Endometrial microvascular endothelial cells (primary cell): ENCODE measurements at regions not wholly inside any gene's neighbourhood (a gene's known extent, or its start where the extent isn't known, plus 50 kb on each side); places are given as distances from the start of the nearest gene placed in this dataset.
"Not testable (repeated sequence)": the region's sequence is repeated elsewhere in the genome, so short reads cannot be mapped to it uniquely, and the experiment has no call there.

ENCODE experiments used
- in situ Hi-C: cut with HindIII; loops from 2 replicates; pipeline ENCODE4 v1.10.0; 2017; ENCODE audit warnings: low sequenced_read_pairs, low pct_unique_long_range_greater_than_20kb; ENCODE audit errors: inconsistent ontology term

- in situ Hi-C loops: no loop called here
Measured at GRCh38 chr3:152200476-152201420, 68.0 kb upstream of the MBNL1 start.

- in situ Hi-C loops: no loop called here
Measured at GRCh38 chr3:152202976-152203626, 65.6 kb upstream of the MBNL1 start.

- in situ Hi-C loops: no loop called here
Measured at GRCh38 chr3:152203652-152204051, 65.1 kb upstream of the MBNL1 start.

- in situ Hi-C loops: no loop called here
Measured at GRCh38 chr3:152204218-152204617, 64.5 kb upstream of the MBNL1 start.

GRCh38 chr3:152205097-152205593 lies 63.6 kb upstream of the MBNL1 start:
- in situ Hi-C loops: no loop called here

GRCh38 chr3:152206243-152206760 lies 62.4 kb upstream of the MBNL1 start:
- in situ Hi-C loops: no loop called here

- in situ Hi-C loops: no loop called here
Measured at GRCh38 chr3:152208439-152208838, 60.3 kb upstream of the MBNL1 start.

- in situ Hi-C loops: no loop called here
Measured at GRCh38 chr3:152209060-152209459, 59.7 kb upstream of the MBNL1 start.

GRCh38 chr3:152209776-152210175 lies 59.0 kb upstream of the MBNL1 start:
- in situ Hi-C loops: no loop called here

- in situ Hi-C loops: no loop called here
Measured at GRCh38 chr3:152210697-152211096, 58.0 kb upstream of the MBNL1 start.

GRCh38 chr3:152211655-152212054 lies 57.1 kb upstream of the MBNL1 start:
- in situ Hi-C loops: no loop called here

- in situ Hi-C loops: no loop called here
Measured at GRCh38 chr3:152213203-152213602, 55.5 kb upstream of the MBNL1 start.

GRCh38 chr3:152213938-152214337 lies 54.8 kb upstream of the MBNL1 start:
- in situ Hi-C loops: no loop called here

- in situ Hi-C loops: not testable (repeated sequence)
Measured at GRCh38 chr3:152216960-152217865, 51.5 kb upstream of the MBNL1 start.

- in situ Hi-C loops: no loop called here
Measured at GRCh38 chr3:152218602-152219001, 50.1 kb upstream of the MBNL1 start.
